Smooth muscle cell (in vitro differentiated cells): ENCODE measurements at regions not wholly inside any gene's neighbourhood (a gene's known extent, or its start where the extent isn't known, plus 50 kb on each side); places are given as distances from the start of the nearest gene placed in this dataset.
"Not testable (repeated sequence)": the region's sequence is repeated elsewhere in the genome, so short reads cannot be mapped to it uniquely, and the experiment has no call there.

Experiments
- DNase-seq: peaks from one replicate; lab custom pipeline; 2025; ENCODE audit not compliant: unreplicated experiment; lab: John Stamatoyannopoulos, UW
- H2AFZ ChIP-seq: fragments of 200-600 bp; sonication (generic); 2 replicates; pipeline ENCODE4 v1.6.0; 2016; ENCODE audit warnings: antibody characterized with exemption, low read depth, mild to moderate bottlenecking
- H3F3A ChIP-seq: fragments of 200-600 bp; sonication (generic); 2 replicates; pipeline ENCODE4 v1.6.0; 2017; ENCODE audit warnings: antibody characterized with exemption, low read depth
- H3K27ac ChIP-seq: fragments of 200-600 bp; sonication (generic); 2 replicates; pipeline ENCODE4 v1.5.1; 2016; ENCODE audit warnings: low read depth, mild to moderate bottlenecking
- H3K27me3 ChIP-seq: fragments of 200-600 bp; sonication (generic); 2 replicates; pipeline ENCODE4 v1.6.1; 2016; ENCODE audit warnings: low read depth, mild to moderate bottlenecking
- H3K36me3 ChIP-seq: fragments of 200-600 bp; sonication (generic); 2 replicates; pipeline ENCODE4 v1.5.1; 2016; ENCODE audit warnings: low read depth
- H3K4me1 ChIP-seq: fragments of 200-600 bp; sonication (generic); 2 replicates; pipeline ENCODE4 v1.5.1; 2016; ENCODE audit warnings: low read depth
- H3K4me2 ChIP-seq: fragments of 200-600 bp; sonication (generic); 2 replicates; pipeline ENCODE4 v1.6.0; 2016; ENCODE audit warnings: mild to moderate bottlenecking
- H3K4me3 ChIP-seq: fragments of 200-600 bp; sonication (generic); 2 replicates; pipeline ENCODE4 v1.5.1; 2016; ENCODE audit warnings: mild to moderate bottlenecking
- H3K79me2 ChIP-seq: fragments of 200-600 bp; sonication (generic); 2 replicates; pipeline ENCODE4 v1.6.0; 2016; ENCODE audit warnings: low read depth, mild to moderate bottlenecking
- H3K9ac ChIP-seq: fragments of 200-600 bp; sonication (generic); 2 replicates; pipeline ENCODE4 v1.6.0; 2016; ENCODE audit warnings: low read depth
- H3K9me3 ChIP-seq: fragments of 200-600 bp; sonication (generic); replicated peaks from 2 replicates; pipeline ENCODE4 v1.5.1; 2016; ENCODE audit warnings: low read depth
- H4K20me1 ChIP-seq: fragments of 200-600 bp; sonication (generic); 2 replicates; pipeline ENCODE4 v1.6.0; 2016; ENCODE audit warnings: low read depth
- CTCF ChIP-seq: fragments of 200-600 bp; sonication (generic); IDR thresholded peaks from 2 replicates; pipeline ENCODE4 v1.5.1; 2017; ENCODE audit warnings: borderline replicate concordance, mild to moderate bottlenecking, antibody characterized with exemption; ENCODE audit not compliant: insufficient read depth, poor library complexity, severe bottlenecking
- WGBS: methylation state at CpG from one replicate; pipeline ENCODE4 v1.1.7; 2016; ENCODE audit warnings: low lambda C conversion rate; 5-methylcytosine and 5-hydroxymethylcytosine counted together

GRCh38 chr1:70827030-70827429 is 220.6 kb downstream of the PTGER3 start:
- Histone ChIP-seq H3K4me2 (no peak overlapping the region), H4K20me1 (no peaks in the 10 kb centered on the region), H2AFZ (no peak overlapping the region), H3K36me3 (no peaks in the 10 kb centered on the region), H3K27ac (no peak overlapping the region), H3K27me3 (no peaks in the 10 kb centered on the region), H3K79me2 (no peaks in the 10 kb centered on the region), H3K9me3 (peaks cover 4% of the 10 kb centered on the region), H3K4me3 (no peak overlapping the region), H3K4me1 (no peaks in the 10 kb centered on the region), H3F3A (no peaks in the 10 kb centered on the region), H3K9ac (no peak overlapping the region)
- TF ChIP-seq CTCF, result no peak
- DNase-seq, result no peak
- WGBS, result 94% methylated on average over 3 of the region's 3 CpGs

GRCh38 chr1:70828177-70828576 is 219.4 kb downstream of the PTGER3 start:
- 94% methylated on average over 1 of the region's 1 CpG for WGBS
- no peak overlapping the region for H3K4me2 ChIP-seq
- no peak for DNase-seq

GRCh38 chr1:70834365-70834764 is 213.3 kb downstream of the PTGER3 start:
- 77% methylated on average over 2 of the region's 2 CpGs for WGBS
- not testable (repeated sequence) for H3K4me1 ChIP-seq, H3K27ac ChIP-seq, H3K79me2 ChIP-seq, H3K4me3 ChIP-seq, H2AFZ ChIP-seq, H3K9me3 ChIP-seq, H3K27me3 ChIP-seq, H3K36me3 ChIP-seq, DNase-seq, H3F3A ChIP-seq, H3K4me2 ChIP-seq, H3K9ac ChIP-seq, H4K20me1 ChIP-seq

More at GRCh38 chr1:70828177-70828576, 219.4 kb downstream of the PTGER3 start:
- Histone ChIP-seq H3K4me3 (no peak overlapping the region), H3K27me3 (no peaks in the 10 kb centered on the region), H2AFZ (no peak overlapping the region), H3K36me3 (no peaks in the 10 kb centered on the region), H4K20me1 (no peaks in the 10 kb centered on the region), H3K9me3 (peaks cover 4% of the 10 kb centered on the region), H3F3A (no peaks in the 10 kb centered on the region), H3K9ac (no peak overlapping the region), H3K4me1 (no peaks in the 10 kb centered on the region), H3K27ac (no peak overlapping the region), H3K79me2 (no peaks in the 10 kb centered on the region)
- TF ChIP-seq CTCF, result no peak

- Histone ChIP-seq H3F3A (no peaks in the 10 kb centered on the region), H2AFZ (no peak overlapping the region), H3K36me3 (no peaks in the 10 kb centered on the region), H3K4me1 (no peaks in the 10 kb centered on the region), H3K9ac (no peak overlapping the region), H3K4me2 (no peak overlapping the region), H3K9me3 (peaks cover 4% of the 10 kb centered on the region), H3K27ac (no peak overlapping the region), H4K20me1 (no peaks in the 10 kb centered on the region), H3K27me3 (no peaks in the 10 kb centered on the region), H3K79me2 (no peaks in the 10 kb centered on the region), H3K4me3 (no peak overlapping the region)
- DNase-seq, result no peak
- 94% methylated on average over 1 of the region's 1 CpG for WGBS
- no peak for TF ChIP-seq CTCF
Observed at GRCh38 chr1:70836456-70836855, 211.2 kb downstream of the PTGER3 start.
